ENCODE measurements at regions not wholly inside any gene's neighbourhood (a gene's known extent, or its start where the extent isn't known, plus 50 kb on each side); places are given as distances from the start of the nearest gene placed in this dataset.

- peaks cover 8% of the 10 kb centered on the region for H3K4me1 Mint-ChIP-seq (ENCODE audit: low read depth, unreplicated experiment)
- no peak for TF ChIP-seq CTCF (IDR thresholded peaks at IDR 0.05; ENCODE audit: partially characterized antibody, unreplicated experiment)
- H3K4me3 Mint-ChIP-seq (ENCODE audit: unreplicated experiment): no peak overlapping the region
- peaks cover 1% of the 10 kb centered on the region for H3K27me3 Mint-ChIP-seq (ENCODE audit: unreplicated experiment)
- H3K36me3 Mint-ChIP-seq (ENCODE audit: unreplicated experiment): no peaks in the 10 kb centered on the region
- H3K9me3 Mint-ChIP-seq (ENCODE audit: unreplicated experiment): peaks cover 4% of the 10 kb centered on the region
- no peak overlapping the region for H3K27ac Mint-ChIP-seq (ENCODE audit: unreplicated experiment)
- no peak for DNase-seq
Measured at GRCh38 chr2:2998971-2999370, 378.6 kb downstream of the EIPR1 start.

DNA sequence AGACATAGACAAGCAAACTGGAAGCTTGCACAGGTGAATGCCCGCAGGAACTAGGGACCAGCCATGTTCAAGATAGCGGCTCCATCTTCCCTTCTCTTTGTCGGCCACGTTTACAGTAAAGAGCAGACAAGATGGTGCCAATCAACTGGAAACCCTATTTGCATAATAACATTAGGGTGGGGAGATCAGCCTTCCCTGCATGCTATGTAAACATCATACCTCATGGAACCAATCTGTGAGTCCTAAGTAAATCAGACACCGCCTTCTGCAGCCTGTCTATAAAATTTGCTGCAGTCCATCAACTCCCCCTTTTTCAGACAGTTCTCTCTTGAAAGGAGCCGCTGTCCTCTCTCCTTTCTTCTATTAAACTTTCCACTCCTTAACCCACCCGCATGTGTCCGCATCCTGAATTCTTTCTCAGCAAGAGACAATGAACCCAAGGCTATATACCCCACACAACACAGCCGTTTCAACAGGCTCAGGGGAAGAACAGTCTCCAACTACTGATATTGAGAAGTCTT, 384.4 kb downstream of the EIPR1 start:
- Mint-ChIP-seq H3K36me3 (ENCODE audit: unreplicated experiment) (peaks cover 9% of the 10 kb centered on the region), H3K27ac (ENCODE audit: unreplicated experiment) (no peak overlapping the region), H3K4me1 (ENCODE audit: low read depth, unreplicated experiment) (peaks cover 4% of the 10 kb centered on the region), H3K27me3 (ENCODE audit: unreplicated experiment) (peaks cover 1% of the 10 kb centered on the region), H3K4me3 (ENCODE audit: unreplicated experiment) (no peak overlapping the region), H3K9me3 (ENCODE audit: unreplicated experiment) (peaks cover 8% of the 10 kb centered on the region)
- no peak for DNase-seq
- TF ChIP-seq CTCF (IDR thresholded peaks at IDR 0.05; ENCODE audit: partially characterized antibody, unreplicated experiment): no peak

DNA sequence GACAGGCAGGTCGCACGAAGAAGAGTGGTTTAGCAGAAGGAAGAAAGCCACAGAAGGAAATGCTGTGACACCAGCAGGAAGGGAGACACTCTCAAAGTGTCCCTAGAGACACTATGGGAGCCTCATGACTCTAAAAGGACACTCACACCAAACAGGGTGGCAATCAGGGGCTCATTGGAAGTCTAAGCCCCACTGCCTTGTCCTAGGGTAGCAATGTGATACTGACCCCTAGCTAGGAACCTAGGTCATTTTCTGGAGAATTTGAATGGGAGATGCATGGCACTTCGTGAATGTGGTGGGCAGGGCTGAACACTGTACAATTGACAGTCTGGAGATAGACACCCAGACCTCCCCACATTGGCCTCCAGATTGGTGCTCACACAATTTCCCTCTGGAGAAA, 385.0 kb downstream of the EIPR1 start:
- Mint-ChIP-seq H3K4me1 (ENCODE audit: low read depth, unreplicated experiment) (peaks cover 4% of the 10 kb centered on the region), H3K9me3 (ENCODE audit: unreplicated experiment) (peaks cover 8% of the 10 kb centered on the region), H3K4me3 (ENCODE audit: unreplicated experiment) (no peak overlapping the region), H3K36me3 (ENCODE audit: unreplicated experiment) (peaks cover 9% of the 10 kb centered on the region), H3K27me3 (ENCODE audit: unreplicated experiment) (peaks cover 1% of the 10 kb centered on the region), H3K27ac (ENCODE audit: unreplicated experiment) (no peak overlapping the region)
- no peak for DNase-seq
- no peak for TF ChIP-seq CTCF (IDR thresholded peaks at IDR 0.05; ENCODE audit: partially characterized antibody, unreplicated experiment)

DNA sequence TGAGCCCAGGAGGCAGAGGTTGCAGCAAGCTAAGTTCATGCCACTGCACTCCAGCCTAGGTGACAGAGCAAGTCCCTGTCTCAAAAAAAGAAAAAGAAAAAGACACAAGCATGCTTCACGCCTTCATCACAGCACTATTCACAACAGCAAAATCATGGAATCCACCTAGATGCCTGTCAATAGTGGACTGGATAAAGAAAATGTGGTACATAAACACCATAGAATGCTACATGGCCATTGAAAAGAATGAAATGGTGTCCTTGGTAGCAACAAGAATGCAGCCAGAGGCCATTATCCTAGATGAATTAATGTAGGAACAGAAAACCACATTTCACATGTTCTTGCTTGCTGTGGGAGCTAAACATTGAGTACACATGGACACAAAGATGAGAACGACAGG, 392.6 kb downstream of the EIPR1 start:
- Mint-ChIP-seq H3K4me1 (ENCODE audit: low read depth, unreplicated experiment) (no peaks in the 10 kb centered on the region), H3K4me3 (ENCODE audit: unreplicated experiment) (no peak overlapping the region), H3K27me3 (ENCODE audit: unreplicated experiment) (no peaks in the 10 kb centered on the region), H3K36me3 (ENCODE audit: unreplicated experiment) (peaks cover 9% of the 10 kb centered on the region), H3K27ac (ENCODE audit: unreplicated experiment) (no peak overlapping the region), H3K9me3 (ENCODE audit: unreplicated experiment) (peaks cover 2% of the 10 kb centered on the region)
- TF ChIP-seq CTCF (IDR thresholded peaks at IDR 0.05; ENCODE audit: partially characterized antibody, unreplicated experiment): no peak
- DNase-seq: no peak

GRCh38 chr2:2981000-2981399, 396.6 kb downstream of the EIPR1 start:
- Mint-ChIP-seq H3K27me3 (ENCODE audit: unreplicated experiment) (no peaks in the 10 kb centered on the region), H3K27ac (ENCODE audit: unreplicated experiment) (no peak overlapping the region), H3K9me3 (ENCODE audit: unreplicated experiment) (peaks cover under 1% of the 10 kb centered on the region), H3K36me3 (ENCODE audit: unreplicated experiment) (peaks cover 6% of the 10 kb centered on the region), H3K4me3 (ENCODE audit: unreplicated experiment) (no peak overlapping the region), H3K4me1 (ENCODE audit: low read depth, unreplicated experiment) (no peaks in the 10 kb centered on the region)
- no peak for TF ChIP-seq CTCF (IDR thresholded peaks at IDR 0.05; ENCODE audit: partially characterized antibody, unreplicated experiment)
- DNase-seq: no peak

Data from glutamatergic neuron (in vitro differentiated cells).